ENCODE measurements at regions not wholly inside any gene's neighbourhood (a gene's known extent, or its start where the extent isn't known, plus 50 kb on each side); places are given as distances from the start of the nearest gene placed in this dataset.

DNA sequence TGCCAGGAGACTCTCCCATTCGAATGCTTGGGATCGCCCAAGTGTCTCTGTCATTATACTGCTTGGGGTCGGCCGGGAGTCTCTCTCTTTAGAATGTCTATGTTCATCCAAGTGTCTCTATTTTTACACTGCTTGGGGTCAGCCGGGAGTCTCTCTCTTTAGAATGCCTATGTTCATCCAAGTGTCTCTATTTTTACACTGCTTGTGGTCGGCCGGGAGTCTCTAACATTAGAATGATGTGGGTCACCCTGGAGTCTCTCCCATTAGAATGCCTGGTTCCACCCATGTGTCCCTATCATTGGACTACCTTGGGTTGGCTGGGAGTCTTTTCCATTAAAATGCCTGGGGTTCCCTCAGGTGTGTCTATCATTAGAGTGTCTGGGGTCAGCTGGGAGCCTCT lies 2230.4 kb downstream of the TP53TG3F start:
- TF ChIP-seq, protein P1, sequence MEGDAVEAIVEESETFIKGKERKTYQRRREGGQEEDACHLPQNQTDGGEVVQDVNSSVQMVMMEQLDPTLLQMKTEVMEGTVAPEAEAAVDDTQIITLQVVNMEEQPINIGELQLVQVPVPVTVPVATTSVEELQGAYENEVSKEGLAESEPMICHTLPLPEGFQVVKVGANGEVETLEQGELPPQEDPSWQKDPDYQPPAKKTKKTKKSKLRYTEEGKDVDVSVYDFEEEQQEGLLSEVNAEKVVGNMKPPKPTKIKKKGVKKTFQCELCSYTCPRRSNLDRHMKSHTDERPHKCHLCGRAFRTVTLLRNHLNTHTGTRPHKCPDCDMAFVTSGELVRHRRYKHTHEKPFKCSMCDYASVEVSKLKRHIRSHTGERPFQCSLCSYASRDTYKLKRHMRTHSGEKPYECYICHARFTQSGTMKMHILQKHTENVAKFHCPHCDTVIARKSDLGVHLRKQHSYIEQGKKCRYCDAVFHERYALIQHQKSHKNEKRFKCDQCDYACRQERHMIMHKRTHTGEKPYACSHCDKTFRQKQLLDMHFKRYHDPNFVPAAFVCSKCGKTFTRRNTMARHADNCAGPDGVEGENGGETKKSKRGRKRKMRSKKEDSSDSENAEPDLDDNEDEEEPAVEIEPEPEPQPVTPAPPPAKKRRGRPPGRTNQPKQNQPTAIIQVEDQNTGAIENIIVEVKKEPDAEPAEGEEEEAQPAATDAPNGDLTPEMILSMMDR (IDR thresholded peaks at IDR 0.05; ENCODE audit: low read depth, low read length, missing control alignments): no peak
- no peak overlapping the region for H3K4me3 ChIP-seq (ENCODE audit: low read depth, low read length)
- no peak for DNase-seq (ENCODE audit: low read depth)

DNA sequence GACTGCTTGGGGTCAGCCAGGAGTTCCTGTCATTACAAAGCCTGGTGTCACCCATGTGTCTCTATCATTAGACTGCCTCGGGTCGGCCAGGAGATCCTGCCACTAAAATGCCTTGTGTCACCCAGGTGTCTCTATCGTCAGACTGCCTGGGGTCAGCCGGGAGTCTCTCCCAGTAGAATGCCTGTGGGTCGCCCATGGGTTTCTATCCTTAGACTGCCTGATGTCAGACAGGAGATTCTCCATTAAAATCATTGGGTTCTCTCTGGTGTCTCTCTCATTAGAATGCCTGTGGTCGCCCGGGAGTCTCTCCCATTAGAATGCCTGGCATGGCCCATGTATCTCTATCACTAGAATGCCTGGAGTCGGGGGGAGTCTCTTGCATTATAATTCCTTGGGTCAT lies 2231.0 kb downstream of the TP53TG3F start:
- TF ChIP-seq, protein P1 (IDR thresholded peaks at IDR 0.05; ENCODE audit: low read depth, low read length, missing control alignments): no peak
- no peak overlapping the region for H3K4me3 ChIP-seq (ENCODE audit: low read depth, low read length)
- no peak for DNase-seq (ENCODE audit: low read depth)

DNA sequence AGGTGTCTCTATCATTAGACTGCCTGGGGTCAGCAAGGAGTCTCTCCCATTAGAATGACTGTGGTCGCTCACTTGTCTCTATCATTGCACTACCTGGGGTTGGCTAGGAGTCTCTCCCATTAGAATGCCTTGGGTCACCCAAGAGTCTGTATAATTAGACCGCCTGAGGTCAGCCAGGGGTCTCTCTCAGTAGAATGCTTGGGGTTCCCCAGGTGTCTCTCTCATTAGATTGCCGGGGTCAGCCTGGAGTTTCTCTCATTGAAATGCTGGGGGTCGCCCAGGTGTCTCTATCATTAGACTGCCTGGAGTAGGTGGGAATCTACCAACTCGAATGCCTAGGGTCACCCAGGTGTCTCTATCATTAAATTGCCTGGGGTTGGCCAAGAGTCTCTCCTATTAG lies 2231.6 kb downstream of the TP53TG3F start:
- no peak for DNase-seq (ENCODE audit: low read depth)
- TF ChIP-seq, protein P1 (IDR thresholded peaks at IDR 0.05; ENCODE audit: low read depth, low read length, missing control alignments): no peak
- no peak overlapping the region for H3K4me3 ChIP-seq (ENCODE audit: low read depth, low read length)

DNA sequence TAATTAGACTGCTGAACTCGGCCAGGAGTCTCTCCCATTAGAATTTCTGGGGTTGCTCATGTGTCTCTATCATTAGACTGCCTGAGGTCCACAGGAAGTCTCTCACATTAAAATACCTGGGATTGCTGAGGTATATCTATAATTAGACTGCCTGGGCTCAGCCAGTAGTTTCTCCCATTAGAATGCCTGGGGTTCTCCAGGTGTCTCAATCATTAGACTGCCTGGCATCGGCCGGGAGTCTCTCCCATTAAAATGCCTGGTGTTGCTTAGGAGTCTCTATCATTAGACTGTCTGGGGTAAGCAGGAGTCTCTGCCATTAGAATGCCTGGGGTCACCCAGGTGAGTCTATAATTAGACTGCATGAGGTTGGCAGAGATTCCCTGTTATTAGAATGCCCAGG lies 2233.4 kb downstream of the TP53TG3F start:
- TF ChIP-seq, protein P1 (IDR thresholded peaks at IDR 0.05; ENCODE audit: low read depth, low read length, missing control alignments): no peak

DNA sequence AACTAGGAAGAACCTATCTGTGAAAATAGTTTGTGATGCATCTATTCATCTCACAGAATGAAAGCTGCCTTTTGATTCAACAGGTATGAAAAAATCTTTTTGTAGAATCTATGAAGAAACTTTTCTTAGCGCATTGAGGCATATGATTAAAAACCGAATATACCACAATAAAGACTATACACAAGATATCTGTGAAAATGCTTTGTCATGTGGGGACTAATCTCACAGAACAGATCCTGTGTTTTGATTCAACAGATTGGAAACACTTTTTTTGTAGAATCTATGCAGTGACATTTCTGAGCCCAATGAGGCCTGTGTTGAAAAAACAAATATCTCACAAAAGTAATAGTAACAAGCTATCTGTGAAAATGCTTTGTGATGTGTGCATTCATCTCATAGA lies 2247.5 kb downstream of the TP53TG3F start:
- no peak overlapping the region for H3K4me3 ChIP-seq (ENCODE audit: low read depth, low read length)
- TF ChIP-seq, protein P1 (IDR thresholded peaks at IDR 0.05; ENCODE audit: low read depth, low read length, missing control alignments): no peak
- DNase-seq (ENCODE audit: low read depth): no peak

More for the DNA sequence above, 2233.4 kb downstream of the TP53TG3F start:
- no peak overlapping the region for H3K4me3 ChIP-seq (ENCODE audit: low read depth, low read length)
- no peak for DNase-seq (ENCODE audit: low read depth)

DNA sequence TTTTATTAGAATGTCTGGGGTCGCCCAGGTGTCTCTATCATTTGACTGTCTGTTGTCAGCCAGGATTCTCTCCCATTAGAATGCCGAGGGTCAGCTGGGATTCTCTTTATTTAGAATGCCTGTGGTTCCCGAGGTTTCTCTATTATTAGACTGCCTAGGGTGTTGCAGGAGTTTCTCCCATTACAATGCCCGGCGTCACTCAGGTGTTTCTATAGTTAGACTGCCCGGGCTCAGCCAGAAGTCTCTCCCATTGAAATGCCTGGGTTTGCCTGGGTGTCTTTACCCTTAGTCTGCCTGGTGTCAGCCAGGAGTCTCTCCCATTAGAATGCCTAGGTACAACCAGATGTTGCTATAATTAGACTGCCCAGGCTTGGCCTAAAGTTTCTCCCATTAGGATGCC lies 2252.0 kb downstream of the TP53TG3F start:
- H3K4me3 ChIP-seq (ENCODE audit: low read depth, low read length): no peak overlapping the region
- DNase-seq (ENCODE audit: low read depth): no peak
- TF ChIP-seq, protein P1 (IDR thresholded peaks at IDR 0.05; ENCODE audit: low read depth, low read length, missing control alignments): no peak

DNA sequence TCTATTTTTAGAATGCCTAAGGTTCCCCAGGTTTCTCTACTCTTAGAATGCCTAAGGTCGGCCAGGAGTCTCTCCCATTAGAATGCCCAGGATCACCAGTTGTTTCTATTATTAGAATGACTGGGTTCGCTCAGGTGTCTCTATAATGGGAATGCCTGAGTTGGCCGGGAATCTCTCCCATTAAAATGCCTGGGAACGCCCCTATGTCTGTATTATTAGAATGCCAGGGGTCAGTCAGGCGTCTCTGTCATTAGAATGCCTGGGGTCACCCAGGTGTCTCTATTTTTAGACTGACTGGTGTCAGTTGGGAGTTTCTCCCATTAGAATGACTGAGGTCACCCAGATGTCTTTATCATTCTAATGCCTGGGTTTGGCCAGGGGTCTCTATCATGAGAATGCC lies 2252.5 kb downstream of the TP53TG3F start:
- H3K4me3 ChIP-seq (ENCODE audit: low read depth, low read length): no peak overlapping the region
- no peak for DNase-seq (ENCODE audit: low read depth)
- TF ChIP-seq, protein P1 (IDR thresholded peaks at IDR 0.05; ENCODE audit: low read depth, low read length, missing control alignments): no peak

Measured in GM12864 (cell line).